Muscle of arm (tissue), 1 donor: ENCODE measurements at regions not wholly inside any gene's neighbourhood (a gene's known extent, or its start where the extent isn't known, plus 50 kb on each side); places are given as distances from the start of the nearest gene placed in this dataset.

ENCODE experiments used
- DNase-seq: peaks from one replicate; pipeline ENCODE4 v3.0.0-alpha.2; 2013

DNA sequence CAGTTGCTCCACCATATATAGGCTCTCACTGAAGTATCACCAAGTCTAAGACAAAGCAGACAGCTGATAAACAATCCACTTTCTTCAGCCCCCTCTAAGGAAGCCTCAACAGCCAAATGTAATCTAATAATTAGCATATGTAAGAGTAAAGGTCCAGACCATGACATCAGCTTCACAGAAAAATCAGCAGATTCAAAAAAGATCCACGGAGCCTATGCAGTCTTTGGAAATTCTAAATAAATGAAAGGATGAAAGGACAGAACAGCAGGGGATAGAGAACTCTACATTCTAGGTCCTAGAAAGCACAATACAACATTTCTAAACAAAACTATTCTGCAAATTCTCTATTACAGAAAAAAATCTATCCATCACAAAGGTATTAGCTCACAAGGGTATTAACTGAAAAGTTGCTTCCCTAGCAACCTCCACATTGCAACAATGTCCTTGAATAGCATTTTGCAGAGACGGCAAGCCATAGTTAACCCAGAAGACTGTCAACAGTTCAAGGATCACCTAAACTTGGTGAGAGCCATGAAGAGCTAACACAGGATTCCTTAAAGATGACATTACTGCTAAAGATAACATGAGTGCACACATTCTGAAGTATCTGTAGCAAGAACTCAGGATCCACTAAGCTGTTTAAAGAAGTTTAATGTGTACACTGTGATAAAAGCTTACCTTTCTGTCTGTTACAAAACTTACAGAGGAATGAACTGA is 74.3 kb downstream of the SIPA1L2 start:
- DNase-seq = no peak

DNA sequence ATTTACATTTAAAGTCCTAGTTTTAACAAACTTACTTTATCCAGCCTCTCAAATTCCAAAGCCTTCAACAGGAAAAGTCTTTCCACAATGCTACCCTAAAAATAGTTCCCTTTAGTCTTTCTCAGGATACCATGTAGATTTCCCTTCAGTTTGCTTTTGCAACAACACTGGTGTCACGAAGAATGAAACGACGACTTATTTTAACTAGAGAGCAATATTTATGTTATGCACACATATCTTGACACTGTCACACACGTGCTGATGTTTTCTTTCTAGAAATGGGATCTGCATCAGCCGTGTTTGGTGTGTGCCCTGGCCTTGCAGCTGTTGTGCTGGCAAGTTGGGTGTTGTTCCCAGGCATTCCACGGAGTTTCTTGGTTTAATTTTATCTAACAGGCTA is 75.5 kb downstream of the SIPA1L2 start:
- peak; percentile 12 for DNase-seq

DNA sequence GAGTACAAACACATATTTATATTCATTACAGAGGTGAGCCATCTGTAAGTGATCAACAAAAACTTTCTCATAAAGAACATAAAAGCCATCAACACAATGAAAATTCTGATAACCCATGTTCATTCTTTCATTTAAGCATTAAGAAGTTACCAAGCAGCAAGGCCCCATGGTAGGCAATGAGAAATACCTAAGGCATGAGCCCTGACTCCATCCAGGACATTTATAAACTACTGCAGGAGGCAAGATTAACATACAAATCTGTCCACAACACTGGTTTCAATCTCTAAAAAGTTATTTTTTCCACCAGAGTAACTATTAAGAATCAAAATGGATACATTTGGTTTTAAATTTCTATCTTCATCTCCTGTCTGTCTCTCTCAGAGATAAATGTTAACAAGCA is 76.1 kb downstream of the SIPA1L2 start:
- no peak for DNase-seq

DNA sequence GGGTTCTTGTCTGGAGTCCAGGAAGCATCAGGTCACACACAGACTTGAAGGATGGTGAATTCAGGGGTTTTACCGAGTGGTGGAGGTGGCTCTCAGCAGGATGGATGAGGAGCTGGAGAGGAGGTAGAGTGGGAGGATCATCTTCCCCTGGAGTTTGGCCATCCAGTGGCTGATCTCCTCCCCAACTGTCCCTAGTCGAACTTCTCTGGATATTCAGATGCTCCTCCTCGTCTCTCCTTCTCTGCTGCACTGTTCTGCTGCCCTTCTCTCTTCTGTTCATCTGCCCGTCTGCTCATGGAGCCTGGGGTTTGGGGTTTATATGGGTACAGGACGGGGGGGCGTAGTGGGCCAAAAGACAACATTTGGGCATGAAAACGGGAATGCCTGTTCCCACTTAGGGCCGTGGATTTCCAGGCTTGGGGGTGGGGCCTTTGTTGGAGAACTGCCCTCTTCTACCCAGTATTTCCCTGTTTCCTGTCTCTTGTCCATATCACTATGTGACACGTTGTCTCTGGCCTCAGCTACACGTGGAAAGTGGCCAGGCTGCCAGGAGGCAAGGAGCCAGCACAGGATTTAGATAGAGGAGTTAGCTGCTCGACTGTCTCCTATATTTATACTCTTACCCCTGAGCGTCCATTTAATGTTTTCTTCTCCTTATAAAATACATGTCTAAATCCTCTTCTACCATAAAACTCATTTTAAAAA is 76.7 kb downstream of the SIPA1L2 start:
- DNase-seq = peak; percentile 49

DNA sequence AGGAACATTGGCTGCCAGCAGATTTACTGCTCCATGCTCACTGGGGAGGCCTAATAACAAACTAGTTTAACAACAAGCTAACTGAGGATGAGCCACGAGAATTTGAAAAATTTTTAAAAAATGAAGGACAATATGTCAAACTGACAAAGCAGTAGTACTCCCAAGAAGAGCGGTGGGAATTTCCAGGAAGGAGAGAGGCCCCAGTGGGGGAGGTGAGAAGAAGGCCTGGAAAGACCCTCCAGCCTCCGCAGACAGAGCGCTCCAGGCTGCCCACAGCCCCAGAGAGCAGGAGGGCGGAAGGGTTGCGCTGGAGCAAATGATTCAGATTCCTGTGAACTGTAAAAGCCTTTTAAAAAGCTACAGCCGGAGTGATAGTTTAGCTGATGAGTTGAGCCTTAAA is 78.5 kb downstream of the SIPA1L2 start:
- DNase-seq = no peak

DNA sequence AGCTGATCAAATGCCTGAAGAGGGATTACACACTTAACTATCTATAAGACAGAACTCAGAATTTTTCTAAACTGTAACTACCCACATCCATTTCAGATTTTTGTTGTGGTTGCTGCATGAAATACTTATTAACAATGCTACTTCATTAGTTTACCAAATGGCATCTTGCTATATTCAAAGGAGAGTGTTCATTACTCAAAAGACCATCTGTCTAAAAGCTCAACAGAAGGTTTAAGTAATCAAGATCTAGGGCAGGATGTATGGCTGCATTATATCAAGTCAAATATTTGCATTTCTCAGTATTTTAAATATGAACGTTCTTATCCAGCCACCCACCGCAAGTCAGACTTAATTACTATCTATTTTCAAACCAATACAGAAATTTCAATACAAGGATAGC is 79.9 kb downstream of the SIPA1L2 start:
- DNase-seq = no peak

DNA sequence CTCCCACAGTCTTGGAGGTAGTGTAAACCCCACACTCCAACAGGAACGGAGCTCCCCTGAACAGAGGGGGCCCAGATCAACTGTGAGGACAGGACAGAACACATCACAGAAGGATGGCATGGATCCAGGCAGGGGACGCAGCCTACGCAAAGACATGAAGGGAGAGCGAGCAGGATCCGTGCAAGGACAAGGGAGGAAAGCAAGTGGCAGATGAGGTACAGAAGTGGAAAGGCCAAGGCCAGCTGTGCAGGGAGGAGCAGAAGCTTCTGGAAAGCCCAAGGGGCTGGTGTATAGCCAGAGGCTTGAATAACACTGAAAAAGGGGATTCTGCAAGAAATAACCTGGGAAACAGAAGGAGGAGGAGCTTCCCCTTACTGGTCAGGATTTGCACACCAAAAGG is 81.2 kb downstream of the SIPA1L2 start:
- no peak for DNase-seq

DNA sequence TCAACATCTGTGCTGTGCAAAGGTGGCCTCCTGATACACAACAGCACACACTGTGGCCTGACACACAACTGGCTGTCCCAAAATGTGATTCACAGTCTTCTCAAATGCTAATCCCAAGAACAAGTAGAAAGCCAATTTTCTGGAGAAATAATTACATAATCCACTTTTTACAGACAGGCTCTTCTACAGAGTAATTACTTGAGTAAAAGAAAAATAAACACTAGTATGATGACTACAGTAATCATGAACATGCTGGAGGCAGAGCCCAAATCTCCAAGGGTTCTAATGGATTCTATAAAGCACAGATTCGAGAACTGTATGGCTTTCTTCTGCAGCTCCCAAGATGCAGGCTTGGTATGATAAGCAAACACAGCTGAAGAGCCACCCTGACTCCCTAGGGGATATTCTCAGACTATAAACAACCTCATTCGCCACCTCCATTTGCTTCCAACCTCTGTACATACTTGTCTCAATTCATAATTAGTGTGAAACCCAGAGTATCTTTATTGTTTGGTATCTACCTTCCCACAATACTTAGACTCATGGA is 81.9 kb downstream of the SIPA1L2 start:
- no peak for DNase-seq

DNA sequence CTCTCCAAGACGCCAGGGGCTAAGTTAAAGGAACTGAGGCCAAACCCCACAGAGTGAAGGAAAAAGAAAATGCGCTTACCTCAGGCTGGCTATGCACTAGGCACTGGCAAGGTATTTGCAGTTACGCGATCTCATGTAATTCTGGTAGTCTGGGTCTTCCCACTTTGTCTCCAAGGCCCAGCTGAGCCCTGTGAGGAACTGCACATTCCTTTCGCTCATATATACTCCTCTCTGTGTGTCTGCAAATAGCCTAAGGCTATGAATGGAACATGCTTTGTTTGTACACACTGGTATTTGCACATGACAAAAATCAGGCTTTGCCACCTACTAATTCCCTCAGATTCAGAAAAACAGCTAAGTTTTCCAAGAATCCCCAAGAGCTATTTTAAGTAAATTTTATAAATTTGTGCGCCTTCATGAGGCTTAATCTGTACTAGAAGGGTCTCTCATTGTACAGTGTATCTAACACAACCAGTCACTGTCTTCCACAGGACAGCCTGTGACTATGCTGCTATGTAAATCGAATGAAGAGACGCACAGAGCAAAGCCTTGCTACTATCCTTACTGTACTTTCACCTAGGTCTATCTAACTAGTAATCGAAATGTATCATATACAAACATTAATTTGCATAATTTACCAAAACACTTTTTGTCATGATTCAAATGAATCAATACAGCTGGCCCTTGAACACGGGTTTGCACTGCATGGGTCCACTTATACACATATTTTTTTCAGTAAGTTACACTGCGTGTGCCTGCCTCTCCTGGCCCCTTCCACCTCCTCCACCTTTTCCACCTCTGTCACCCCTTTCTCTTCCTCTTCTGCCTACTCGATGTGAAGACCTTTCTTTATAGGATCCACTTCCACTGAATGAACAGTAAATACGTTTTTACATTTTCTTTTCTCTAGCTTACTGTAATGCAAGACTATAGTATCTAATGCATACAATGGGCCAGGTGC is 87.0 kb downstream of the SIPA1L2 start:
- no peak for DNase-seq

DNA sequence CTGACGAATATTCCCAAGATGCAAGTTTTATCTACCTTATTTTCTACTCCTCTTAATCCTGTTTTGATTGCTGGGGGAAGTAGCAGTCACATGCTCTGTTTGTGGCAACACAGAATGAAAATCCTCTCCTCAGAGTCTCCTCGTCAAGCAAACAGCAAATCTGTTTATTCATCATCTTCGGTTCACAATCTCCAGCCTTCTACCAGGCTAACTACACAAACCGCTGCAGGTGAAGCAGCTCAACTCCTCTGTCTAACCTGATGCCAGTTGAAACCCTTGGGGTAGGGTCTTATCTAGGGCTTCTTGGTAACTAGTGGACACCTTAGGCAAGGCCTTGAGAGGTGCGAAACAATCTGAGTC is 91.0 kb downstream of the SIPA1L2 start:
- DNase-seq = no peak

DNA sequence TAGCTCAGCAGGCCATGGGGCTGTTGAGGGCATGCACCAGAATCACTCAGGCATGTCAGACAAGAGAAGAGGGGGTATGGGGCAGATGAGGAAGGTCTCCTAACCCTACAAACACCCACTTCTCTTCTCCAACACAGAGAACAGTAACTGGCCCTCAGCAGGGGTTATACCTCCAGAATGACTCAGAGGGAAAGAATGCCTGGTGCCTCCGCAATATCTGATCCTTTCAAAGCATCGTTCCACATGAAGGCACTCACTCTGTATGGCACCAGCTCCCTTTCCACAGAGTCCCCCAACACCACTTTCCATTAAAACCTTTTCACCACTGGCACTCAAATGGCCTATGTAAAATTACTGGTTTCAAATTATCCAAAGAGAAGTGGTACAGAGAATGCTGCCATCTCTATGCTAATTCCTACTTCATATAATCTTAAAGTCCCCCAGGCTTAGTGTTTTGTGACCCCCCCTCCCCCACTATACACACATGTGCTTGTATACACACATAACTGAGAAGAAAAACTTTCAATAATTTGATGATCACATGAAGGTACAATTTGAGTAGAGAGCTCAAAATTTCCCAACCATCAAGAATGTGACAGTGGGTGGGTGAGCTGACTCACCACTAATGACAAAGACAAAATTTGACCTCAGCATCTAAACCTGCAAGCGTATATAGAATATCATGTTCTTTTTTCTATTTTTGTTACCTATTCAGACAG is 91.5 kb downstream of the SIPA1L2 start:
- DNase-seq = no peak

DNA sequence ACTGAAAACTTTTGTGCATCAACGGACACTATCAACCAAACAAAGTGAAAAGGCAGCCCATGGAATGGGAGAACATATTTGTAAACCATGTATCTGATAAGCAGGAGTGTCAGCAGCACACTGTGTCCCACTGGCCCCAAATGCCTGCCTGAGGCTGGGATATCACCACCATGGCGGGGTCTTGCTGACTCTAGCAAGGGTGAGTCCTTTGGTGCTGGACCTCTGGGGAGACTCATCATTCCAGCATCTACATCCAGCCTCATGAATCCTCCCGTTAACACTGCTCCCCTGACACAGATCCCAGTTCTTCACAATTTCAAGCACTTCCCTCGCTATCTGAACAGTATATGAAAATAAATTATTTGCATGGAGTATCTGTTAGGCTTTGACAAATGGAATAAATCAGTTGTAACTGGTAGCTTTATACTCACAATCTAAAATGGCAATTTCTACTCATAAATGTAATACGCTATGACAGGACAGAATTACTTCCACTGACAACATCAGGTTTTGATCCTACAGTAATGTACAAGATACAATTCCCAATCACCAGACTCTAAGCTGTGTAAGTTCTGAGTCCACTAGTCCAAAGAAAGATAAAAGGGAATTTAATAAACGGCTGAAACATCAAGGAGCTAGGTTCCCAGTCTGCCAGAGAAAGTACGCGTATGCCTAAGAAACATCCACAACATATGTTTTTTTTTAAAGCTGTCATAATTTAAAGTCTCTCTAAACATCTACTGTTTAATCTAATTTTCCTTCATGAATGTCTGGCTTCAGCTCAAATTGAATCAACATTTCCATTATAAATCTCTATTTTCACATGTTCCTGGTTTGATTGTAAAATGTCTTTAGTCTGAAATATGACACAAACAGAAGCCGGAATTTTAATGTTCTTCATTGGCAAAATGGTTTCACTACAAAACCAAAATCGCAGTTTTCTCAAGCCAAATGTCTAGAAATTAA is 95.1 kb downstream of the SIPA1L2 start:
- no peak for DNase-seq

DNA sequence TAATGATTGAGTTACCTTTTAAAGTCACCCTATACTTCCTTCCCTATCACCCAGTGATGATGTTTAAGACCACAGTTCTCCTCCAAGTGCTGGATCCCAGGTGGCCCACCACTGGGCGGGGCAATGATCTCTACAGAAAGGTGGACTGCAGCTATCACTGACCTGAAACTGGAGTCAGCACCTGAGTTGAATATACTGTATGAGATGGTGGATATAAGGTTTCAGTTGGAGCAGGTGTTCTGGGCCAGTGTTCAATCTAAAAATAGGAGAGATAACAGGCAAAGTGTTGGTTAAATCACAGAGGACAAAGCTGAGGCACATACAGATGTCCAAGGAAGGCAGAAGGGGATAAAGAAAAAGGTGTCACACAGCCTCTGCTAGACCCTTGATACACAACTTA is 96.6 kb downstream of the SIPA1L2 start:
- DNase-seq = no peak

DNA sequence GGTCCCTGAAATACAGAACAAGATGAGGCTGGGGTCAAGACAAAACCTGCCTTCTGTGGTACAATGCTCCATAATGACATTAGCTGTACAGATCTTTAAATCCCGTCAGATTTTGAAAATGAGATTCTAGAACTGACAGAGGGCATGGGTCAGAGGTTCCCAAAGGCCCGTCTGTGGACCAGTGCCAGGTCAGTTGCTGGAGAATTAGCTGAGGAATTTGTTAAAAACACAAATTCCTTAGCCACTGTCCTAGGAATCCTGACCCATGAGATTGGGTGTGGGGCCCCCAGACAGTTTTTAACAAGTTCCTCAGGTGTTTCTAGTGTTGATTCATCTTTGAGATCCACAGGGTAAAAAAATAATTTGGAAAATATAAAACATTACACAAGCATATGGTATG is 97.0 kb downstream of the SIPA1L2 start:
- no peak for DNase-seq

DNA sequence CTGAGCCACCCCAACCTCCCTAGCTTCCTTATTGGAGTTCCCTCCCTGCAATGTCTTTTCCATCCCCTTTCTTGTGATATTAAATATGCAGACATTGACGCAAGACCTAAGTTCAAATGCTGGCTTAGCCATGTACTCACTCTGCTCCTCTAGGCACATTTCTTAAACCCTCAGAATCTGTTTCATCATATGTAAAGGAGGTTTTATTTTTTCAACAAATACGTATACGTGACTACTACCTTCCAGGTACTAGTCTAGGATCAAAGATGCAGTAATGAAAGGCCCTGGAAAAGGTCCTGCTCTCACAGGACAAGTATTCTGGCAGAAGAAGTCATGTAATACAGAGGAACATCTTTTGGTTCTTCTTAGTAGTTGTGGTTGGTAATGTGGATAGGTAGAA is 98.6 kb downstream of the SIPA1L2 start:
- DNase-seq = no peak

DNA sequence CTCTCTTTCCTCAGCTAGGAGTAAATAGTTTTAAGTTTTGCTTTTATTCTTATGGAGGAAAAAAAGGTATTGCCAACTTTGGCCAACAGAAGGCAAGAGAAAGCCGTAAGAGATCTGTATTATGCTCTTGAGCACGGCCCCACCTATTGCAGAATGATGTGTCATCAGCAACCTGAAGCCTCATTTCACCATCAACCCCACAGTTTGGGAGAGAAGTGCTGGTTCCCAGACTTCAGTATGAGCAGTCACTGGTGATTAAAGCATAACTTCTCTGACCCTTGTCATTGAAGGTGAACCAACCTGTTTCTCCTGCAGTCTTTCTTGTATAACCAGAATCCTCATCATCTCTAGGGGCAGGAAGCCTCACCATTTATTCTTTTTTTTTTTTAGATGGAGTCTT is 100.2 kb downstream of the SIPA1L2 start:
- DNase-seq = no peak

DNA sequence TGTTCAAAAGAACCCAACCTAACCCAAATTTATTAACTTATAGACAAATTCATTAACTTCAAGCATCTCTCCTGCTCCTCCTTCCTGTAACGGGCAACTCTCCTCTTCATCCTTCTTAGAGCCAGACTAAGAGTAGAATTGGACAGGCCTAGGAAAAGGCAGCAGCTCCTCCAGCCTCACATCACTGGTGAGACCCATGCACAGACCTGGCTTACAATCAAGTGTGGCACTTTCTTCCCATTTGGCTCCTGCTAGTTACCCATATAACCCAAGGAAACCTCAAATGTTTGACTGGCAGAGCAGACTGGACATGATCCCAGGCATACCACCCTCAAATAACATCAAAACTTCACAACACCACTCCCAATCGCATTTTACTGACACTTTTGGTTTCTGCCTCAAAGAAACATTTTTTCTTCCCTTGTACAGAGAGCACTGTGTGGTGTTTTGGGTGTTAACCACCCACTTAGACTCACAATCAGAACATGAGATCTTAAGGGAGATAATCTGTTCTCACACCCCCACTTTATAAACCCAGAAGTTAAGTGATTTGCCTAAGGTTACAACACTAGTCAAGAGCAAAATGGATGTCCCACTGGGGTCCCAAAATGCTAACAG is 101.4 kb downstream of the SIPA1L2 start:
- no peak for DNase-seq

DNA sequence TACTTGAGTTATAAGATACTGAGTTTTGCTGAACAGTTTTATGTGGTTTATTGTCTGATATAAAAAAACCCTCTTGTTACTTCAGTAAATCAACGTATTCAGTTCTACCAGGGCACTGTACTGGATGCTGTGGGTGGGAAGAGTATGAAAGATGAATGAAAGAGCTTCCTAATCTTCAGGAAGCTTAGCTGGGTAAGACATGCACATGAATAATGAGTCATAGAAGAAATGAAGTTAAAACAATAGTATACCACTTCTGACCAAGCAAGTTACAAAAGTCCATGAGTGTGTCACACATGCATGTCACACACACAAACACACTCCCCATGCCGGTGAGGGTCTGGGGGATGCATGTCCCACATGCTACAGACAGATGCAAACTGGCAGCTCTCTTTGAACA is 105.9 kb downstream of the SIPA1L2 start:
- DNase-seq = no peak

DNA sequence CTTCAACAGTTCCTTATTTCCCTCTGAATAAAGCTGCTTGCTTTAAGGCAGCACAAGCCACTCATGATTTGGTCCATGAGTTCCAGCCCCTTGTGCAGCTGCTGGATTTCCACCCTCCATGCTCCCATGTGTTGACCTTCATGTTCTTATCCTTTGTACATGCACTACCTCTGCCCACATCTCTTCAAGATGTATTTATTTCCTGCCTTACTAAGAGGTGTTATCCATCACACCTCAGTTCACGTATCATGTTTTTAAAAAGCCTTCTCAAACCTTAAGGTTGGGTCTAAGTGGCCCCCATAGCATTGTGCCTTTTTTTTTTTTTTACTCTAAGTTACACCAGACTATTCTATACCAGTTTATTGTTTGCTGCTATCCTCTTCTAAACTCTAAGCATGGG is 107.7 kb downstream of the SIPA1L2 start:
- no peak for DNase-seq

DNA sequence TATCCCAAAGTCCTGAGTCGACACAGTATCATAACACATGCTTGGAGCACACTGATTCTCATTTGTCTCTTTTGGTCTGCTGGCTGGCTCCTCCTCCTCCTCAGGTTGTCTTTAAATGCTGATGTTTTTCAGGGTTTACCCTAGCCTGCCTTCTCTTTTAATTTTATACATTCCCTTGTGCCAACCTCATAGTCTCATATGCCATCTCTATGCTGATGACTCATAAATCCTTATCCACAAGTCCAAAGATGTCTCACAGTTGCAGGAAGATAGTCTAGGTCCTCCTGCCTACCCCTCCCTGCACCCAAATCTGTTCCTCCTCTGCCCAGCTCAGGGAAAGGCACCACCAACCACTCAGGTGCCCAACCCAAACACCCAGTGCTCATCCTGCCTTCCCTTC is 108.3 kb downstream of the SIPA1L2 start:
- no peak for DNase-seq
